ENCODE measurements at regions not wholly inside any gene's neighbourhood (a gene's known extent, or its start where the extent isn't known, plus 50 kb on each side); places are given as distances from the start of the nearest gene placed in this dataset.

DNA sequence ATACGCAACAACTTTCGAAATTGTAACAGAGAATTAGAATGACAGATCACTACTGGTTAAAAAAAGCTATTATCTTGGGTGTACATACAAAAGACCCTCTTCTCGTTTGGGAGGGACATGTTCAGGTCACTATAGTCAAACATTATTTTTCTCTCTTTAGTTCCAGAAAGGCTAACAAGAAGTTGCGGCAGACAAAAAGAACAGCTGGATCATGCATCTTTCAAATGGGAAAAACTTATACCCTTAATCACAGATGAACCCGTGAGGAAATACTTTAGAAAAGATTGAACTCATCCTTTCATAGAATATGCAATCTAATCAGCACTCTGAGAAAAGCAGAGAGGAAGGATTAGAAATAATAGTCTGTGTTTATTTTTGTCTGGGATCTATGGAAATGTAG lies 72.5 kb downstream of the EVX1 start:
- TF ChIP-seq CTCF (IDR thresholded peaks at IDR 0.05; ENCODE audit: low read length, missing control alignments), result no peak
- H3K4me3 ChIP-seq (replicated peaks; ENCODE audit: low read depth, low read length), result no peak overlapping the region
- DNase-seq (ENCODE audit: low read depth), result no peak

DNA sequence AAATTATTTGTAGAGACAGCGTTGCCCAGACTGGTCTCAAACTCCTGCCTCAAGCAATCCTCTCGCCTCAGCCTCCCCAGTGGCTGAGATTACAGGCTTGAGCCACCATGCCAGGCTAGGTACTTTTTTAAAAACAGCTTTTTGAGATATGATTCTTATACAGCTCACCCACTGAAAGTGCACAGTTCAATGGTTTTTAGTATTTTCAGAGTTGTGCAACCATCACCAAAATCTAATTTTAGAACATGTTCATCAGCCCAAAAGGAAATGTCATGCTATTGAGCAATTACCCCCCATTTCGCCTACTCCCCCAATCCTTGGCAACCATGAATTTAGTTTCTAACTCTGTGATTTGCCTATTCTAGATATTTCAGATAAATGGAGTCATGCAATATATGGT lies 73.7 kb downstream of the EVX1 start:
- no peak overlapping the region for H3K4me3 ChIP-seq (replicated peaks; ENCODE audit: low read depth, low read length)
- TF ChIP-seq CTCF (IDR thresholded peaks at IDR 0.05; ENCODE audit: low read length, missing control alignments), result no peak
- peak; percentile 38 for DNase-seq (ENCODE audit: low read depth)

DNA sequence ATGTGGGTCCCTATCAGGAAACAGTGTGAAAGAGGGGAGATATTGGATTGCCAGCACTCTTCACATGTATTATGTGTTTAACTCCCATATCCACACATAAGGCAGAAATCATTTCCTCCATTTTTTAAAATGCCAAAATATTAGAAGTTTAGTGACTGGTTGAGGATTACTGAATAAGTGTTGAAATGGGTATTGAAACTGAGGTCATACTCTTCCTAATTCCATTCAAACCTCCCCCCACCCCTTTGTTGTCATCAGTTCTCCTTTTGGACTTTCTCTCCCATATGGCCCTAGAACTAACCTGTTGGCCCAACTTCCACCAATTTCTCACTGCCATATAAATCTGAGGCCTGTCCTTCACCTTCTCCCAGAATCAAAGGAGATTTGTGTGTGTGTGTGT lies 81.6 kb downstream of the EVX1 start:
- DNase-seq (ENCODE audit: low read depth), result no peak
- H3K4me3 ChIP-seq (replicated peaks; ENCODE audit: low read depth, low read length), result no peak overlapping the region
- TF ChIP-seq CTCF (IDR thresholded peaks at IDR 0.05; ENCODE audit: low read length, missing control alignments), result no peak

DNA sequence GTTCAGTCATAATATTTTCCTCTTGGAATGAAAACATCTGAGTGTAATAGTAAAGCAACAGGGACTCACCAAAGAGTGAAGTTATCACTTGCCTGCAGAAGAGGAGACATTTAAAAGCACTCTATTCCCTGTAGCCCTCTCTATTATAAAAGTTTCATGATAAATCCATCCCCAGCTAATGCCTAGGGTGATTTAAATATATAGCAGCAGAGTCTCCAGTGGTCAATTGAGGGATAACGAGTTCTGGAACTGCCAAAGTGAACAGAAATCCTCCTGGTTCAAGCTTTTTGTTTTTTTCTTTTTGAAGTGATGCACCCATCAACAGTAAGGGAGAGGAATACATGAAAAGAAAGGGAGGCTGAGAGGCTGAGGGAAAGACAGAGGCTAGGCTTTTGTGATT lies 87.3 kb downstream of the EVX1 start:
- TF ChIP-seq CTCF (IDR thresholded peaks at IDR 0.05; ENCODE audit: low read length, missing control alignments), result no peak
- no peak for DNase-seq (ENCODE audit: low read depth)
- H3K4me3 ChIP-seq (replicated peaks; ENCODE audit: low read depth, low read length), result no peak overlapping the region

- H3K4me3 ChIP-seq (replicated peaks; ENCODE audit: low read depth, low read length), result no peak overlapping the region
- no peak for TF ChIP-seq CTCF (IDR thresholded peaks at IDR 0.05; ENCODE audit: low read length, missing control alignments)
- DNase-seq (ENCODE audit: low read depth), result no peak
These were observed 96.9 kb downstream of the EVX1 start for GRCh38 chr7:27339478-27339877.

GRCh38 chr7:27344471-27344870 lies 101.9 kb downstream of the EVX1 start:
- DNase-seq (ENCODE audit: low read depth), result no peak
- H3K4me3 ChIP-seq (replicated peaks; ENCODE audit: low read depth, low read length), result no peak overlapping the region
- no peak for TF ChIP-seq CTCF (IDR thresholded peaks at IDR 0.05; ENCODE audit: low read length, missing control alignments)

GRCh38 chr7:27345164-27345887 lies 102.7 kb downstream of the EVX1 start:
- DNase-seq (ENCODE audit: low read depth), result no peak

More at GRCh38 chr7:27345164-27345887, 102.7 kb downstream of the EVX1 start:
- no peak for TF ChIP-seq CTCF (IDR thresholded peaks at IDR 0.05; ENCODE audit: low read length, missing control alignments)
- no peak overlapping the region for H3K4me3 ChIP-seq (replicated peaks; ENCODE audit: low read depth, low read length)

Measured in fibroblast of pulmonary artery (primary cell).